ENCODE measurements at regions not wholly inside any gene's neighbourhood (a gene's known extent, or its start where the extent isn't known, plus 50 kb on each side); places are given as distances from the start of the nearest gene placed in this dataset.

- no peak for DNase-seq
Observed at GRCh38 chr4:124481123-124481522, 231.4 kb downstream of the ANKRD50 start.

GRCh38 chr4:124483048-124483906, 229.3 kb downstream of the ANKRD50 start:
- no peak for DNase-seq

DNA sequence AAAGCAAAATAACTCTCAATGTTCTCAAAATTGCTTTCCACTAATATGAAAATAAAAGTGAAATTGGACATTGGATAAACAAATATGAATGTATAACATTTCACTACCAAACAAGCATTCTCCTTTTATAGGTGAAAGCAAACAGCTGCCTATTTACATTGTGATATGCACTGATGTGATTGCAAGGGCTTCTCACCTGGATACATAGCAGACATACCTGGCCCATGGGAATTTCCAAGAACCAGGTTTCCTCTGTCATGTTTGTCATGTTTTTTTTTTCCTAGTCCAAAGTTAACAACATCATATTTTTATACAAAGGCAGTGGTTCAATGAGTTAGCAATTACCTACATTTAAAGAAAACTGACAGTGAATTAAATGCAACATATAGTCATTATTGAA, 228.5 kb downstream of the ANKRD50 start:
- no peak for DNase-seq

- DNase-seq = no peak
Observed at GRCh38 chr4:124484940-124485339, 227.6 kb downstream of the ANKRD50 start.

- no peak for DNase-seq
Observed at GRCh38 chr4:124486423-124486822, 226.1 kb downstream of the ANKRD50 start.

DNA sequence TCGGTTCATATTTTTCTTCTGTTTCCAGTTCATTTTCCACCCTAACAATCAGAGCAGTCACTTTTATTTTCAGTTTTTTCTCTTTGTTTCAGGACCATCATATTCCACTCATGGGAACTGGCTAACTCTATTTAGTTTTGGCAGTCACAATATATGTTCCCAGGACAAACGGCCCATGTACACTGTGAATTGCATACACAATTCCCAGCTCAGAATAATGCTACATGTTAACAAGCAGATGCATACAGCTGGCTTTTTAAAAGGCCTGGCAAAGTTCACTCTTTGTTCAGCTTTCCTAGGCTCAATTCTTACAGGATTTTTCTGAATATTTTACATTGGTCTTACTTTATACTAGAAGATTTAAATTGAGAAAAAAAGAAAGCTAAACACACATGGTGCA, 224.9 kb downstream of the ANKRD50 start:
- peak; percentile 11 for DNase-seq

- DNase-seq = peak; percentile 44
Observed at GRCh38 chr4:124491361-124492145, 221.0 kb downstream of the ANKRD50 start.

- no peak for DNase-seq
Observed at GRCh38 chr4:124499261-124499660, 213.3 kb downstream of the ANKRD50 start.

GRCh38 chr4:124501576-124501975, 211.0 kb downstream of the ANKRD50 start:
- no peak for DNase-seq

DNA sequence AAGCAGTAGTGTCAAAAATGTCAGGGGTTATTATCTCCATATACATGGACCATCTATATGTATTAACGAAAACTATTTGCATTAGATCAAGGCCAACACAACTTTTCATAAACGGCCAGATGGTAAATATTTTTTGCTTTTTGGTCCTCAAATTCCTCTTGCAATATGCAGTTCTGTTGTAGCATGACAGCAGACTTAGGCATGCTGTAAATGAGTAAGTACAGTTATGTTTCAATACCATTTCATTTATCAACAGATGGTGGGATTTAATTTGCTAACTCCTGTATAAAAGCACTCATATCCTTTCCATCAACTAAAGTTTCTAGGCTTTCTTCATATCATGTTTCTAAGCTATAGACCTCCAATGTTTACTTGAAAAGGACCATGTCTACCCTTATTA, 208.1 kb downstream of the ANKRD50 start:
- no peak for DNase-seq

GRCh38 chr4:124505211-124505610, 207.3 kb downstream of the ANKRD50 start:
- no peak for DNase-seq

- no peak for DNase-seq
Observed at GRCh38 chr4:124509151-124509550, 203.4 kb downstream of the ANKRD50 start.

- no peak for DNase-seq
Observed at GRCh38 chr4:124514588-124514987, 197.9 kb downstream of the ANKRD50 start.

GRCh38 chr4:124515591-124515990, 196.9 kb downstream of the ANKRD50 start:
- DNase-seq = no peak

DNA sequence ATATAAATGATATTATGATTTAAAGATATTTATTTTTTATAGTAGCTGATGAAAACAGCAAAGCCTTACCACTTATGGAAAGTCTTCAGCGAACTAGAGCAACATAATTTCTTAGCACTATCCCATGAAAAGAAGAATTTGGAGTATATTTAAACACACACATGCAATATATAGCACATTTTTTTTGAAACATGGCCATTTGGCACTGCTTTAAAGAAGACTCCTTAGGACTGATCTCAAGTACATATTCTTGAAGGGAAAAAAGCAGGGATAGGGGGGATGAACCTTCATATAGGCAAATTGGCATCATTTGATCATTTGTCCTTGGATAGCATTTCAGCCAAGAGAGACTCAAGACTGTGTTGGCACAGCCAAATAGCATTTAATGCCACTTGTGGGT, 193.3 kb downstream of the ANKRD50 start:
- DNase-seq = no peak

DNA sequence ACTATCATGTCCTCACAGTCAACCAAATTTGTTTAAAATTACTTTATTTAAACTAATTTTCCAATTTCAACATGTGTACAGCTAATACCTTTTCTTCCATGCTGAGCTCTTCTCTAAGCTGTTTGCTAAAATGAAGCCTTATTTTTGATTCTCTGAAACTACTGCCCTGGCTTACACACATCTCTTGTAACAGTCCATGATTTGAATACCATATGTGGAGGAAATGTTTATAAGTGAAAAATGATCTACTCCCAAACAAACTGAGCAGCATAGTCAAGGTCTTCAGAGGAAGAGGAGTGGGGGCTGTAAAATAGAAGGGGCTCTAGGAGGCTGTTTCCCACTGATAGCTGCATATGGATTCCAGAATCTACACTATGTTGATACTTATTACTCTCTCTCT, 188.7 kb downstream of the ANKRD50 start:
- no peak for DNase-seq

DNA sequence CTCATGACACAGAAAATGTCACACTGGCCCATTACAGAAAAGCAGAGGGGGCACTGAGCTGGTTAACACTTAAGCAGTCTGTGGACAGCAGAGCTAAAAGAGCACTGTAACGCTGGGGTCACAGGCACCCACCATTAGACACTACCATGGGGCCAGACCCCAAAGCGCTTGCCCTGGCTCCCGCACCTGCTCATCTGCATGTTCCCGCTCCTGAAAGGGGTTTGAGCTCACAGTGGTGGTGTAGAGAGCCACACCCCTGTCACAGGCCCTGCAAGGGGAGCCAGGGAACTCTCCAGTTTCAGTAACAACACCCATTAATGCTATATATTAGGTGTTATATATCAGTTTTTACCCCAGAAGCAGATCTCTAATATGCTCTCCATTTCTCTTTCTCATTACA, 187.0 kb downstream of the ANKRD50 start:
- DNase-seq = no peak

- no peak for DNase-seq
Observed at GRCh38 chr4:124526331-124526730, 186.2 kb downstream of the ANKRD50 start.

- DNase-seq = no peak
Observed at GRCh38 chr4:124526769-124527168, 185.8 kb downstream of the ANKRD50 start.

DNA sequence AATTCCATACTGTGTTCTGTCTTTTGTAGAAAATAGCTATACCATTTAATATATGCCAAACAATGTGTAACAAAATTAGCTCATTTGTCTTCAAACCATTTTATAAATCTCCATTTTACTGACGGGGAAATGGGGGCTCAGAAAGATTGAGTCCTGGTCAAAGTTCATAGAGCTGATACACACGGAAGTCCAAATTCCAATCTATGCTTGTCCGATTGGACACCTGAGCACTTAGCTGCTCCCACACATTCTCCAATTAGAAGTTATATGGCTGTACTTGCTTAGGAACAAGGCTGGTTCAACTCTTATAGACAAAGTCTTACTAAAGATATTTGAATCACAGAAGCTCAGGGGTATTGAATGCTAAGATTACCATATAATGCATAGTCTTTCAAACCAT, 185.2 kb downstream of the ANKRD50 start:
- DNase-seq = no peak

- no peak for DNase-seq
Observed at GRCh38 chr4:124529131-124529530, 183.4 kb downstream of the ANKRD50 start.

GRCh38 chr4:124530464-124531077, 182.0 kb downstream of the ANKRD50 start:
- no peak for DNase-seq

DNA sequence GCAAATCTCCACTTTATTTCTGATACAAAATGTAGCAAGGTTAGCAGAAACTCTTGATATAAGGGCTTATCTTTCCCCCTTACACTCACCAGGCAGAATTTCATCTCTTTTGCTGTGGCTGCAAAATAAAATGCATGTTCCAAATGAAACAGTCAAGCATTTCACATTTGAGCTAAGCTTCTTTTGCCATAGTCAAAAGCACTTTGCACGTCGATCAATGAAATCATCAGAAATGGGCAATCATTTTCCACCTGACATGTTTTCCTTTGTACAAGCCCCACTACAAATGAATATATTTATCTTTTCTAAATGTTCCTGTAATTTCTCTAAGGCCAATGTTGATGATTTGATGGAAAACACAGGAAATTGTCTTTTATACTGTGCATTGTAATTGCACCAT, 178.4 kb downstream of the ANKRD50 start:
- DNase-seq = no peak

Measured in skin of body (tissue), 1 donor.